ENCODE measurements at regions not wholly inside any gene's neighbourhood (a gene's known extent, or its start where the extent isn't known, plus 50 kb on each side); places are given as distances from the start of the nearest gene placed in this dataset.

DNA sequence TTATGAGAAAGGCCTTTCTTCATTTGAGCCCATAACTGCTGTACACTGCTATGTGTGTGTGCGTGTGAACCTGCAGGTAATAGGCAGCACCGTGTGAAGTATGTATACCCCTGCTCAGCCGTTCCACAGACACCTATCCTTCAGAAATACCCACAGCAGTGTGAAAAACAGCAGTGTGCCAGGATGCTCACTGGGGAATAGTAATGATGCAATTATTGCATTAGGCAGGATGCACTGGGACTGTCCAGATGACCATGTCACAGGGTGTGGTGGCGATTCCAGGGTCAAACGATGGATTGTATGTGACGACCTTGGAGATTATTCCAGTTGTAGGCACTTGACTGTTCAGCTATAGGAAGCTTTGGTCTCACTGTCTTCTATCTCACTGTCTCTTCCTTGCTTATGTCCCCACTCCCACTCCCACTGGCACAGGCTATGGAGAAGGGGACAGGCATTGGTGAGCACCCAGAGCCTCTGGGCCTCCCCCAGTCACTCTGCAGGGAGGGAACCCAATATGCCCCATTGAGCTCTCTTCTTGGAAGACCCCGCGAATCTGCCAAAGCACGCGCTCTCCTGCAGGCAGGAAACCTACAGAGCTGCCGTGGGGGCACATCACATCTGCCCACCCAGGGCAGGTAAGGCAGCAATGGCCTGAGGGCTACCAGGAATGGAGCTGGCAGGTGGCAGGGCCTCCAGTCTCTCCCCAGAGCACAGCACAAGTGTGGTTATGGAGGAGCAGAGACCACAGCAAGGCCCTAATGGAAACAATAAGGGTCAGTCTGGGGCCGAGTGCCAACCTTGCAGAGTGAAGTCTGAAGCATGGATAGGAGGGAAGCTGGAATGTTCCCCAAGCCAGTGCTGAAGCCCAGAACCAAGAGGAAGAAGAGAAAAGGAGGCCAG is 518.9 kb upstream of the RAB6C start:
- no peak for DNase-seq
- intact Hi-C loops (cut with micrococcal nuclease) = no loop called here
- Mint-ChIP-seq H3K27me3 (ENCODE audit: low read depth) (no peaks in the 10 kb centered on the region), H3K36me3 (ENCODE audit: low read depth) (no peaks in the 10 kb centered on the region), H3K4me1 (ENCODE audit: low read depth) (no peaks in the 10 kb centered on the region), H3K4me3 (no peak overlapping the region), H3K9me3 (no peaks in the 10 kb centered on the region), H3K27ac (no peak overlapping the region)
- CTCF ChIA-PET = no interaction called here

DNA sequence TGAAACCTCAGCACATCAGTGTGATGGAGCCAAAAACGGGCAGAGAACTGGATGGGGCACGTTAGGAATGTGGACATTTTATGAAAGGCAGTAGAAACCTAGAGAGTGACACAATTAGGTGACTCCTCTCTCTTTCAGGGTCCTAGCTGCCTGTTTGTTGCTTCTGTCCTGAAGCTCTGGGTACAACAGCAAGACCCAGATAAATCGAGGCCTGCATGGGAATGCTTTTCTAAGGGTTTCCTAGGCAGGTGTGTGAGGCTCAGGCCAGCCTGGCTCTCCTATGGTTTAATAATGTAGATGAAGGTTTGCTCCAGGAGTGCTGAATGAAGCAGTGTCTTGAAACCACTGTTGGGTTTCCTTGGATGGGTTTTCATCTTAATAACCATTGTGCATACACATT is 517.1 kb upstream of the RAB6C start:
- no peak overlapping the region for H3K4me3 Mint-ChIP-seq
- H3K27me3 Mint-ChIP-seq (ENCODE audit: low read depth) = no peaks in the 10 kb centered on the region
- no peaks in the 10 kb centered on the region for H3K4me1 Mint-ChIP-seq (ENCODE audit: low read depth)
- intact Hi-C loops (cut with micrococcal nuclease) = no loop called here
- H3K27ac Mint-ChIP-seq = no peak overlapping the region
- no peaks in the 10 kb centered on the region for H3K36me3 Mint-ChIP-seq (ENCODE audit: low read depth)
- CTCF ChIA-PET = no interaction called here
- DNase-seq = no peak
- H3K9me3 Mint-ChIP-seq = no peaks in the 10 kb centered on the region

DNA sequence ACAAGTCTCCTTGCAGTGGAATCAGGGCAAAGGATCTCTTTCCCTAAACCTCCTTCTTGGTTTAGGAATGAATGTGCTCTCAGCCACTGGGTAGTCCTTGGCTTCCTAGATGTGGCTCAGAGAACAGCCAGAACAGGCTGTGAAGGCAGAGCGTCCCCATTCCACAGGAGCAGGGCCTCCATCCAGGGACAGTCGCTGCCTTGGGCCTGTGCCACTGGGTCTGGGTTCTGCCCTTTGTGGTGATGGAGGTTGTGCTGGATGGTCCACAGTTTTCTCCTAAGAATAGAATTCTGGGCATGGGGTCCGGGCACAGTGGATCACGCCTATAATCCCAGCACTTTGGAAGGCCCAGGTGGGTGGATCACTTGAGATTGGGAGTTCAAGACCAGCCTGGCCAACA is 516.5 kb upstream of the RAB6C start:
- CTCF ChIA-PET = no interaction called here
- intact Hi-C loops (cut with micrococcal nuclease) = no loop called here
- Mint-ChIP-seq H3K27ac (no peak overlapping the region), H3K27me3 (ENCODE audit: low read depth) (no peaks in the 10 kb centered on the region), H3K9me3 (no peaks in the 10 kb centered on the region), H3K4me3 (no peak overlapping the region), H3K36me3 (ENCODE audit: low read depth) (no peaks in the 10 kb centered on the region), H3K4me1 (ENCODE audit: low read depth) (no peaks in the 10 kb centered on the region)
- DNase-seq = no peak

DNA sequence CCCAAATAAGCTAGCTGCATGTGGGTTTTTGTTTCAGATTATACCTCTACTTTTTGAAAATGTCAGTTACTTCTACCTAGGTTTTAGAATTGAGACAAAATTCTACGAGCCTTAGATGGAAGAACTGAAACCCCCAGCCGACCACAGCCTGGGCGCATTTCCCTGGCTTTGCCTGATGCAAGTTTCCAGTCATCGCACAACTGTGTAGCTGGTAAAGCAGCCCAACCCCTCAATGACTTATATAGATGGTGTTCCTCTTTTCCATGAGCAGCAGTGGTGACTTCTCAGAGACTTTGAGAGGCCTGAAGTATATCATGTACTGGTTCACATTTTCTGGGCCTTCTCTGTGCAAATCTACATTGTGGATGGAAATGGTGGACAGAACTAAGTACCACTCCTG is 515.4 kb upstream of the RAB6C start:
- DNase-seq = no peak
- Mint-ChIP-seq H3K27me3 (ENCODE audit: low read depth) (no peaks in the 10 kb centered on the region), H3K9me3 (no peaks in the 10 kb centered on the region), H3K4me1 (ENCODE audit: low read depth) (no peaks in the 10 kb centered on the region), H3K4me3 (no peak overlapping the region), H3K27ac (no peak overlapping the region), H3K36me3 (ENCODE audit: low read depth) (no peaks in the 10 kb centered on the region)
- intact Hi-C loops (cut with micrococcal nuclease) = no loop called here
- CTCF ChIA-PET = no interaction called here

DNA sequence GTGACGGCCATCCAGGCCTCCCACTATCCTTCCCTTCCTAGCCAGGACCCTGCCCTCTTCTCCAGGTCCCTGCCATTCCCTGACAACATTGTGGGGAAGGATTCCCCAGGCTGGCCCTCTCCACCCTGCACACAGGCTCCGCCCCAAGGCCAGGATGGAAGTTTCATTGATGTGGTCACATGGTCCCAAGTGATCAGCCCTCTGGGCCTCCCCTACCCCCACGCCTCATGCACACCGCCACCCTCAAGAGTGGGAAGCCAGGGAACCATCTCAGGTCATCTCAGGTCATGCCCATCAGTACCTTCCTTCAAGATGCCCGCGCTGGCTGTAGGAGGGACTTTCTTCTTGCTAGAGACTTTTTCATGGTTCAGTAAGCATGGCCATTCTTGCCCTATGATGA is 514.8 kb upstream of the RAB6C start:
- Mint-ChIP-seq H3K9me3 (no peaks in the 10 kb centered on the region), H3K27me3 (ENCODE audit: low read depth) (no peaks in the 10 kb centered on the region), H3K27ac (no peak overlapping the region), H3K4me1 (ENCODE audit: low read depth) (no peaks in the 10 kb centered on the region), H3K36me3 (ENCODE audit: low read depth) (no peaks in the 10 kb centered on the region), H3K4me3 (no peak overlapping the region)
- intact Hi-C loops (cut with micrococcal nuclease) = no loop called here
- CTCF ChIA-PET = no interaction called here
- no peak for DNase-seq

DNA sequence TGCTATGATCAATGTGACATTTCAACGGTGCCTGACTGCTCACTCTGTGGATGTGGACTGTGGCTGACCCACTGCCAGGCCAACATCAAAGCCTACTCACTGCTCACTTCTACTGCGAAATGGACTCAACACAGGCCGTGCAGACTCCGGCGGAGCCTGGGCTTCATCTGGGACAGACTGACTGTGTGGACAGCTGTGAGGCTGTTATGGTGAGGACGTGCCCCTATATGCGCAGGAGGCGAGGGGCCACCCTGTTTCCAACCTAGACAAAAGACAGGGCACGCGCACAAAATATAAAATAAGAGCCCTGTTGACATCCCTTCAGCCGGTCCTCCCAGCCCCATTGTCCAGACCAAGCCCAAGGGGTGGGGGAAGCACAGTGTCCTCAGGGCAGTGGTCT is 514.4 kb upstream of the RAB6C start:
- Mint-ChIP-seq H3K27ac (no peak overlapping the region), H3K4me3 (no peak overlapping the region), H3K36me3 (ENCODE audit: low read depth) (no peaks in the 10 kb centered on the region), H3K9me3 (no peaks in the 10 kb centered on the region), H3K4me1 (ENCODE audit: low read depth) (no peaks in the 10 kb centered on the region), H3K27me3 (ENCODE audit: low read depth) (no peaks in the 10 kb centered on the region)
- intact Hi-C loops (cut with micrococcal nuclease) = no loop called here
- no peak for DNase-seq
- CTCF ChIA-PET = no interaction called here

DNA sequence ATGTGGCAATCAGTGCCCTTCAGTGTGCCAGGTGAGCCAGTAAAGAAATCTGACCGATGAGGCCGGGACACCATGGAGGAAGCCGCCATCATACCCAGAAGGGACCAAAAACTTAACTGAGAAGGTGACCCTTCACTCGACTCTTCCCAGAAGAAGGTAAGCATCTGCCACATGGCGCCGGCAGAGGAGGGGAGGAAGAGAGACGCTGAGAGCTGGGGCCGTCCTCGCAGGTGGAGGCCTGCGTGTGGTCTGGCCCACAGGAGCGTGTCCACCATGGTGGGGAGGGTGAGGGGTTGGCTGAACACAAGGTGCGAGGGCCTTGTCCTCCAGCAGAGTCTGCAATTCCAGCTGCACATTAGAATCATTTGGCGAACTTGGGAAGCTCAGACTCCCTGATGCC is 513.1 kb upstream of the RAB6C start:
- H3K4me1 Mint-ChIP-seq (ENCODE audit: low read depth) = no peaks in the 10 kb centered on the region
- H3K9me3 Mint-ChIP-seq = no peaks in the 10 kb centered on the region
- intact Hi-C loops (cut with micrococcal nuclease) = no loop called here
- no peak for DNase-seq
- no peak overlapping the region for H3K27ac Mint-ChIP-seq
- H3K4me3 Mint-ChIP-seq = no peak overlapping the region
- CTCF ChIA-PET = no interaction called here
- H3K36me3 Mint-ChIP-seq (ENCODE audit: low read depth) = no peaks in the 10 kb centered on the region
- no peaks in the 10 kb centered on the region for H3K27me3 Mint-ChIP-seq (ENCODE audit: low read depth)

DNA sequence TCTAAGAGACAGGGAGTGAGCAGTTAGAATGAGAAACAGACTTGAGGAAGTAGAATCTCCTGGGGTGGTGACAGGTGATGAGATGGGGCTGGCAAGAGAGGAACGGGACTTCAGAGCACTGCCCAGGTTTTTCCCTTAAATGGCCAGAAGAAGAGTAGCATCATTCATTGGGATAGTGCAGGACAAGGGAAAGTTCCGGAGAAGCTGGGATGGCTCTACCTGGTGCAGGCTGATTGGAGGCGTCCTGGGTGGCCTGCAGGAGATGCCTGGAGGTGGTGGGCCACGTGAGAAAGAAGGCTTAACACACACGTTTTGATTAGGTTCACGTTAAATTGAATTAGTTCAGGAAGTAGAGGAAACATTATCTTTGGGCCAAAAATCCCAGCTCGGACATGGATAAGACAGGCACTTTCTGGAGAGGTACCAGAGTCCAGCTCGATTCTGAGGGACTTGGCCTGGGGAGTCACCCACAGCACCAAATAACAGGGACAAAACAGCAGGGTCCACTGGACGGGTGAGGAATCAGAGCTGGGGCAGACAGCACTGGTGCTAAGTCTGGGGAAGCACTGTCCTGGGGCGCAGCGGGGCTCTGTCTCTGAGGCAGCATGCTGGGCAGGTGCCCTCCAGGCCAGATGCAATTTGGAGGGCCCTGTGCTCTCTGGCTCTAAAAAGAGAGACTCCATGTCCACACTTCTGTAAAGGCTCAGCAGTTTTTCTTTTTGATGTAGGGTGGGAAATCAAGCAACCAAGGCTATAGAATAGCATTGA is 512.3 kb upstream of the RAB6C start:
- intact Hi-C loops (cut with micrococcal nuclease) = no loop called here
- CTCF ChIA-PET = no interaction called here
- Mint-ChIP-seq H3K27ac (no peak overlapping the region), H3K9me3 (no peaks in the 10 kb centered on the region), H3K4me1 (ENCODE audit: low read depth) (no peaks in the 10 kb centered on the region), H3K36me3 (ENCODE audit: low read depth) (no peaks in the 10 kb centered on the region), H3K4me3 (no peak overlapping the region), H3K27me3 (ENCODE audit: low read depth) (no peaks in the 10 kb centered on the region)
- DNase-seq = no peak

DNA sequence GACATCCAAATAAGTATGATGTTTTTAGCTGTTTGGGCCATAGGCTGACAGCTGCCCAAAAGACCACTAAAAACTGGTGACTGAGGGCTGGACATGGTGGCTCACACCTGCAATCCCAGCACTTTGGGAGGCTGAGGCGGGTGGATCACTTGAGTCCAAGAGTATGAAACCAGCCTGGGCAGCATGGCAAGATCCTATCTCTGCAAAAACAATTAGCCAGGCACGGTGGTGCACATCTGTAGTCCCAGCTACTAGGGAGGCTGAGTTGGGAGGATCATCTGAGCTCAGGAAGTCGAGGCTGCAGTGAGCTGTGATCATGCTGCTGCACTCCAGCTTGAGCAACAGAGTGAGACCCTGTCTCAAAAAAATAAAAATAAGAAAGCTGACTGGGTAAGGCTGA is 511.5 kb upstream of the RAB6C start:
- no peak for DNase-seq
- Mint-ChIP-seq H3K9me3 (no peaks in the 10 kb centered on the region), H3K4me1 (ENCODE audit: low read depth) (no peaks in the 10 kb centered on the region), H3K4me3 (no peak overlapping the region), H3K36me3 (ENCODE audit: low read depth) (no peaks in the 10 kb centered on the region), H3K27me3 (ENCODE audit: low read depth) (no peaks in the 10 kb centered on the region), H3K27ac (no peak overlapping the region)
- intact Hi-C loops (cut with micrococcal nuclease) = no loop called here
- CTCF ChIA-PET = no interaction called here

DNA sequence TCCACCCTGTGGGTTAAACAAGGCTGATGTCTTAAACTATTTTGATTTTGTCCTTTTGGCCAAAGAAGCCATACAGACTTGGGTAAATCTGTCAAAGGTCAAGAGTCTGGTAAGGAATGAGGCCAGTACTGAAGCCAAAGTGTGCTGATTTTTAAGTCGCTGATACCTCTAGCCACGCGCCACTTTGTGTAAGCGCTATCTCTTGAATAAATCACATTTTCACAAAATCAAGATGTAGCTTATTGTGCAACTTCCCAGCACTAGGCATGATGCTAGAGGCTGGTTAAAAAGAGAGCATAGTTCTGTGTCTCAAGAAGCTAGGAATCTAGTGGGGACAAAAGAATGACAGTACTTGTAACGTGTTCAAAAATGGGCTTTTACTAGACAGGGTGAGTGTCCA is 510.6 kb upstream of the RAB6C start:
- Mint-ChIP-seq H3K36me3 (ENCODE audit: low read depth) (no peaks in the 10 kb centered on the region), H3K27ac (no peak overlapping the region), H3K4me1 (ENCODE audit: low read depth) (no peaks in the 10 kb centered on the region), H3K4me3 (no peak overlapping the region), H3K9me3 (no peaks in the 10 kb centered on the region), H3K27me3 (ENCODE audit: low read depth) (no peaks in the 10 kb centered on the region)
- CTCF ChIA-PET = no interaction called here
- no peak for DNase-seq
- intact Hi-C loops (cut with micrococcal nuclease) = no loop called here

DNA sequence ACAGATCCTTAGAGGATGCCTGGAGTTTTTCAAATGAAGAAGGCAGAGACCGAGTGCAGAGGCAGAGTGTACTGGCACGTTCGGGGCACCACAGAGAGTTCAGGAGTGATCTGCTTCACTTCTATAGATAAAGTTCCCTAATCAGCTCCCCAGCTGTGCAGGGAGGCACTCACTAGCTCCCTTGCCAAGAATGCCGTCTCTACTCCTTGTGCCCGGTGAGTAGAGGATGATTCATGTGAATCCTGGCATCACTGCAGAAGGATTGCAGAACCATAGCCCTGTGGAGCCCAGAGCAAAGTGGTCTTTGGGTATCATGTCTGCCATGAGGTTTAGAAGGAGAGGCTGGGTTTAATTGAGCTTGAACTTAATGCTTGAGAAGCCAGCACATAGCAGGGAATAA is 510.1 kb upstream of the RAB6C start:
- CTCF ChIA-PET = no interaction called here
- Mint-ChIP-seq H3K27me3 (ENCODE audit: low read depth) (no peaks in the 10 kb centered on the region), H3K9me3 (no peaks in the 10 kb centered on the region), H3K27ac (no peak overlapping the region), H3K4me3 (no peak overlapping the region), H3K36me3 (ENCODE audit: low read depth) (no peaks in the 10 kb centered on the region), H3K4me1 (ENCODE audit: low read depth) (no peaks in the 10 kb centered on the region)
- intact Hi-C loops (cut with micrococcal nuclease) = no loop called here
- DNase-seq = no peak

DNA sequence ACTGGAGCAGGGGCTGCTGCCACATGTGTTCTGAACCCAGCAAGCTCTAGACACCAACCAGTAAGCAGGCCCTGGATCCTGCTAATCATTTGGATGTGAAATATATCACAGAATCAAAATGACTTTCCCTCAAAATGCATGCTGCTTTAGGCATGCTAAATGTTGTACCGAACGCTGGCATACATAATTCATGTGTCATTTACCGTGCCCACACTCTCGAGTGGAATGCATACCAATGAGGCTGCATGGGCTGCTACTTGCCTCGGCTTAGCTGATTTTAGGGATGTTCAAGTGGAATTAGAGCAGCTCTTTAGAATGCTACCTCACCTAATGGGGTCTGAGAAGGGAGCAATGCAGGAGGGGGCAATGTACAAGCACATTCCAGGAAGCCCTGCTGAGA is 509.6 kb upstream of the RAB6C start:
- Mint-ChIP-seq H3K27ac (no peak overlapping the region), H3K9me3 (no peaks in the 10 kb centered on the region), H3K4me3 (no peak overlapping the region), H3K4me1 (ENCODE audit: low read depth) (no peaks in the 10 kb centered on the region), H3K36me3 (ENCODE audit: low read depth) (no peaks in the 10 kb centered on the region), H3K27me3 (ENCODE audit: low read depth) (no peaks in the 10 kb centered on the region)
- DNase-seq = no peak
- CTCF ChIA-PET = no interaction called here
- intact Hi-C loops (cut with micrococcal nuclease) = no loop called here

DNA sequence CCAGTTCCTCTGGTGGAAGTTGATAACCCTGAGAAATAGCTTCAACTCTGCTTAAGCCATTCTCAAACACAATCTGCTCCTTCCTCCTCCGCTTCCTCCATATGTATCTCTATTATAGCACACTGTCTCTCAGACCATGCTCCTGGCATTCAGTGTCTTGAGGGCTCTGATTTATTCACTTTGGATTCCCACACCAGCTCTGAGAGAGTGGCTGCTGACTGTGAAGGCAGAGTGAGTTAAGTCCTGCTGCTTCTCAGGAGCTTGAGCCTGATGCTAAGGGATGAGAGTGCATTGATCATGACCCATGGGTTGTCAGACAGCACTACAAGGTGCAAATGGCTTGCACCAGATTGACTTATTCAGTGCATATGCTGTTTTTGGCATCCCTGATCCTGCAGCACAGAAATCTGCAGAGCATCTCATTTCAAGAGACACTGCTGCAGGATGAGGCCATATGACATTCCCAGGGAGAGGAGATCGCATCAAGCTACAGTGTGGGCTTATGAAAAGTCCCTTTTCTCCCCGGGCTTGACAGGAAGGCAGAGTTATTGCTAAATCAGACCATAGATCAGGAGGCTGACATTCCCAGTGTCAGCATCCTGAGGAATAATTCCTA is 500.5 kb upstream of the RAB6C start:
- H3K4me3 Mint-ChIP-seq = no peak overlapping the region
- no peak overlapping the region for H3K27ac Mint-ChIP-seq
- CTCF ChIA-PET = no interaction called here
- no peaks in the 10 kb centered on the region for H3K36me3 Mint-ChIP-seq (ENCODE audit: low read depth)
- intact Hi-C loops (cut with micrococcal nuclease) = no loop called here
- no peaks in the 10 kb centered on the region for H3K4me1 Mint-ChIP-seq (ENCODE audit: low read depth)
- DNase-seq = no peak
- no peaks in the 10 kb centered on the region for H3K9me3 Mint-ChIP-seq
- H3K27me3 Mint-ChIP-seq (ENCODE audit: low read depth) = no peaks in the 10 kb centered on the region

Measured in activated naive CD4-positive, alpha-beta T cell treated with anti-CD3 and anti-CD28 coated beads for 36 hours (primary cell).